GM12892 (cell line): ENCODE measurements at regions not wholly inside any gene's neighbourhood (a gene's known extent, or its start where the extent isn't known, plus 50 kb on each side); places are given as distances from the start of the nearest gene placed in this dataset.

Source experiments
- DNase-seq: peaks from one replicate; pipeline ENCODE4 v3.0.0; 2011; ENCODE audit not compliant: insufficient read length
- FAIRE-seq: peaks from 2 replicates; lab custom pipeline; 2011; peaks lifted over from hg19 to GRCh38; lab: Jason Lieb, UNC
- POLR2A ChIP-seq: IDR thresholded peaks from 2 replicates; pipeline ENCODE4 v1.6.1; 2011; ENCODE audit warnings: low read depth, low read length, control low read depth
- POLR2AphosphoS5 ChIP-seq: IDR thresholded peaks from 2 replicates; pipeline ENCODE4 v1.6.1; 2011; ENCODE audit warnings: low read depth, low read length, control low read depth
- TAF1 ChIP-seq: IDR thresholded peaks from 2 replicates; pipeline ENCODE4 v1.6.1; 2011; ENCODE audit warnings: low read depth, mild to moderate bottlenecking, control low read depth, low read length, borderline replicate concordance

GRCh38 chr6:170028629-170029345 lies 262.1 kb downstream of the DLL1 start:
- TF ChIP-seq POLR2A = no peak
- DNase-seq = no peak
- no peak for FAIRE-seq

- DNase-seq = no peak
- TF ChIP-seq POLR2A = no peak
- no peak for TF ChIP-seq POLR2AphosphoS5
- FAIRE-seq = no peak
These were observed 263.2 kb downstream of the DLL1 start for GRCh38 chr6:170027647-170028043.

- TF ChIP-seq POLR2A (no peak), TAF1 (no peak), POLR2AphosphoS5 (no peak)
- no peak for DNase-seq
- no peak for FAIRE-seq
These were observed 263.9 kb downstream of the DLL1 start for GRCh38 chr6:170026751-170027646.

GRCh38 chr6:170025935-170026750 lies 264.7 kb downstream of the DLL1 start:
- TF ChIP-seq TAF1 = no peak
- TF ChIP-seq POLR2AphosphoS5 = no peak
- no peak for TF ChIP-seq POLR2A
- no peak for DNase-seq

GRCh38 chr6:170025341-170025911 lies 265.5 kb downstream of the DLL1 start:
- no peak for TF ChIP-seq POLR2A
- no peak for TF ChIP-seq TAF1
- TF ChIP-seq POLR2AphosphoS5 = no peak
- DNase-seq = no peak
- FAIRE-seq = no peak

More at GRCh38 chr6:170025935-170026750, 264.7 kb downstream of the DLL1 start:
- FAIRE-seq = no peak

- TF ChIP-seq POLR2AphosphoS5 (no peak), TAF1 (no peak), POLR2A (no peak)
- FAIRE-seq (no peak), DNase-seq (no peak)
These were observed 265.9 kb downstream of the DLL1 start for GRCh38 chr6:170024940-170025339.

GRCh38 chr6:170023620-170024521 lies 267.0 kb downstream of the DLL1 start:
- no peak for FAIRE-seq
- DNase-seq = no peak
- no peak for TF ChIP-seq POLR2A
- TF ChIP-seq TAF1 = no peak
- TF ChIP-seq POLR2AphosphoS5 = no peak

- FAIRE-seq = no peak
- no peak for TF ChIP-seq POLR2A
- no peak for TF ChIP-seq TAF1
- TF ChIP-seq POLR2AphosphoS5 = no peak
These were observed 267.9 kb downstream of the DLL1 start for GRCh38 chr6:170022827-170023619.

GRCh38 chr6:170022291-170022722 lies 268.6 kb downstream of the DLL1 start:
- DNase-seq (no peak), FAIRE-seq (no peak)
- TF ChIP-seq TAF1 (no peak), POLR2AphosphoS5 (no peak), POLR2A (no peak)

More at GRCh38 chr6:170022827-170023619, 267.9 kb downstream of the DLL1 start:
- no peak for DNase-seq

GRCh38 chr6:170021579-170021978 lies 269.3 kb downstream of the DLL1 start:
- no peak for TF ChIP-seq TAF1
- TF ChIP-seq POLR2AphosphoS5 = no peak
- TF ChIP-seq POLR2A = no peak
- FAIRE-seq (no peak), DNase-seq (no peak)
